Hematopoietic multipotent progenitor cell (in vitro differentiated cells): ENCODE measurements at regions not wholly inside any gene's neighbourhood (a gene's known extent, or its start where the extent isn't known, plus 50 kb on each side); places are given as distances from the start of the nearest gene placed in this dataset.

Experiments used
- DNase-seq, 3 donors: peaks; one replicate each; pipeline ENCODE4 v3.0.0-alpha.2; 2011 to 2015; ENCODE audit warnings: low read depth in 2 of 3, low spot score in 2 of 3

- DNase-seq = no peak
Measured at GRCh38 chr17:77306790-77307478, 166.2 kb downstream of the SEC14L1 start.

DNA sequence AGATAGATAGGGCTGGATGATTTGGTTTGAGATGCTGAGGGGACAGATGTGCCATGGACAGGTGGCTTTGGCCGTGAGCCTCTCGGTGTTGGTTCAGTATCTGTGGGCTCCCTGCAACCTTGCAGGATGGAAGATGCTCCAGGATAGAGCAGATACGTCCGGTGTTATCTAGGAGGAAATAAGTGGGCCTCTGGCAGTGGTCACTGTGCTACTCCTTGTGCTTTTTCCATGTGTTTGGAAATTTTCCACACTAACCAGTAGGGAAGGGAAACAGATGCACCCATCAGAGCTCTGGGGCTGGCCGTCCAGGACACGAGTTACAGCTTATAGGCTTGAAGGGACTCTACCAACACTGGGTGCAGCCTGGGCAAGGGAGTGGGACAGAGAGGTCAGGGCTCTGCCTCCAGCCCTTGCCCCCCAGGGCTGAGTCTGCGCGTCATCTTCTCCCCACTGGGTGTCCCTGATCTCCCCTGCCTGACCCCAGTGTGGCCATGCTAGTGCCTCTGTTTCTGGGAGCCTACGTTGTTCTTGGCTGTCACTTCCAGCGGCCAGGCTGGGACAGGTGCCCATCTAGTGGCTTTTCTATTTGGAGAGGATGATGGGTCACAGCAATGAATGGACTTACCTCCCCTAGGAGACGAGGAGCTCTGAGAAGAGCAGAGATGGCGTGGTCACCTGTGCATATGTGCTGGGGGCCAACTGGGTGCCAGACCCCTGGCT, 166.9 kb downstream of the SEC14L1 start:
- DNase-seq = no peak

GRCh38 chr17:77308861-77309726, 168.3 kb downstream of the SEC14L1 start:
- no peak for DNase-seq

- DNase-seq = no peak
Measured at GRCh38 chr17:77310336-77310735, 169.6 kb downstream of the SEC14L1 start.

GRCh38 chr17:77311371-77311981, 170.7 kb downstream of the SEC14L1 start:
- no peak for DNase-seq

DNA sequence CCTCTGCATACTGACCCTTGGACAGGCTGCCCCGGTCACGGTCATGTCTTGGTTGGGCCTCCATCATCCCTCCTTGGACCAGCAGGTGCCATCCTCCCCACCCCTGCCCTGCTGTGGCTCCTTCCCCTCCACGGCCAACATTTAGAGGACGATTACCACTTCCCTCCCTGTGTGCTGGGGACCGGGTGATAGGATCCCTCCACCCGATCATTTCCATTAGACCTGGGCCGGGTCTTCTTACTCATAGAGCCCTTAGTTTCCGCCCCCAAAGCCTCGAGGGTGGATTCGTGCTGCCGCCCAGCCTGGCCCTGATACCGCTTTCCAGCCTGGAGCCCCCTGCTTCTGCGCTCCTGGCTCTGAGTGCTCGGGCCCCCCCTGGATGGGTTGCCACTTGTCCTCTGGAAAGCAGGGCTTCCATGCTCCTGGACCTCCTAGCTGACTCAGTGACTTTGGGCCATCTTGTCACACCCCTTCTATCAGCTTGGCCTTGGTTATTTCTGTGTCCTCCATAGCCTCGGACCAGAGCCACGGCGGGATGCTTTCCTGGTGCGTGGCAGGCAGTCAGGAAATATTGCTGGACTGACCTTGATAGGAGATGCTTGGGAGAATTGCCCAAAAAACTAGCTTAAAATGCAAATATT, 171.4 kb downstream of the SEC14L1 start:
- DNase-seq = no peak

- DNase-seq = no peak
Measured at GRCh38 chr17:77312786-77313599, 172.2 kb downstream of the SEC14L1 start.

DNA sequence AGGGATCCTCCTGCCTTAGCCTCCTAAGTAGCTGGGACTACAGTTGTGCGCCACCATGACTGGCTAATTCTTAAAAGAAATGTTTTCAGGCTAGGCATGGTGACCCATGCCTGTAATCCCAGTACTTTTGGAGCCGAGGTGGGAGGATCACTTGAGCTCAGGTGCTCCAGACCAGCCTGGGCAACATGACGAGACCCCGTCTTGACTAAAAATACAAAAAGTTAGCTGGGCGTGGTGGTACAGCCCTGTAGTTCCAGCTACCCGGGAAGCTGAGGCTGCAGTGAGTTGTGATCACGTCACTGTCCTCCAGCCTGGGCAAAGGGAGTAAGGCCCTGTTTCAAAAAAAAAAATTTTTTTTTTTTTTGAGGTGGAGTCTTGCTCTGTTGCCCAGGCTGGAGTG, 173.1 kb downstream of the SEC14L1 start:
- no peak for DNase-seq

DNA sequence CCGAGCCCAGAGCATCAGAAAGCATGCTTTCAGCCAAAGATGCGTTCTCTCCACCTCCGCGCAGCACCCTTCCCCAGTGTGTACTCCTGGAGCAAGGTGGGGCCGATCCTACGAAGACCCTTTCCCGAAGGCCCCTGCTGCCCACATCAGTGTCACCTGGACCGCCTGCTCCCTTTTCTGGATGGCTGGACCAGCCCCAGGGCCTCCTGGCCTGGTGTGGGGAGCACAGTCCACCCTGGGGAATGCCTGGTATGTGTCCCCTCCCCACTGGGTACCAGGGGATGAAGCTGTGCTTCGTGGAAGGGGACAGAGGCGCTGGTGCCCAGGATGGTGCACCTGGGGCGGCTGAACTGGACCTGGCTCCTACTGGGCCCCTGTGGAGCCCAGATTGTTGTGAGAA, 173.8 kb downstream of the SEC14L1 start:
- DNase-seq = no peak

DNA sequence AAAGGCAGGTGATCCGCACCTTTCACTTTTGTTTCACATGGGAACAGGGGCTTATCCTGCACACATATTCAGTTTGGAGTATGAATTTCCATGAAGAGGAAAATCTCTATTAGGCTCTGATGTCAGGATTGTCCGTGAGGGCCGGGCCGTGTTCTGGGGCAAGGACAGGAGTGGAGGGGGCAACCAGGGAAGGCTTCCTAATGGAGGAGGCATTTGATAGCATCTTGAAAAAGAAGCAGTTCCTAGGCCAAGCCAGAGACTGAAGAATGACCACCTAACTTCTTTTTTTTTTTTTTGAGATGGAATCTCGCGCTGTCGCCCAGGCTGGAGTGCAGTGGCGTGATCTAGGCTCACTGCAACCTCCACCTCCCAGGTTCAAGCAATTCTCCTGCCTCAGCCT, 174.2 kb downstream of the SEC14L1 start:
- DNase-seq = no peak

DNA sequence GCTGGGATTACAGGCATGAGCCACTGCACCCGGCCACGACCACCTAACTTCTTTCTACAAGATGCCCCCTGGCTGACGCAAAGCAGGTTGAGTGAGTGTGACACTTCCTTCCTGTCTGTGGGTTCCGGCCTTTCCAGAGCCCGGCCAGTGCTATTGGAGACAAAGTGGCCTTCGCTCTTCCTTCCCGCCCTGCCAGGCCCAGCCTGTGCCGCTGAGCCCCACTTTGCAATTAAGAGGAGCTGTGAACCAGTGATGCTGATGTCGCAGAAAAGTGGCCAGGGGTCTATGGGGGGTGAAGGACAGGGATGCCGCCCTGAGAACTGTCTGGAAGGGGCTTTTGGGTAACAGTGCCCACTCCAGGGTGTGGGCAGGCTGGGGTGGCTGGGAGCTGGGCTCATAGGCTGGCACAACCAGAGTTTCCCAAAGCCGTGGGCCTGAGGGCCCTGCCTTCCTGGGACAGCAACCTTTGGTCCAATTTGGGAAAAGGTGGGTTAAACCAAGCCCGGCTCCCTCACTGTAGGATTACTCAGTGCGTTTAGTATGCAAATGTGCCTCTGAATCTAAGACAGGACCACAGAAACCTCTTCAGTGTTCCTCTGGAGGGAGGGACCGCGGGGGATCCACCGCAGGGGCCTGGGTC, 174.9 kb downstream of the SEC14L1 start:
- DNase-seq = no peak

DNA sequence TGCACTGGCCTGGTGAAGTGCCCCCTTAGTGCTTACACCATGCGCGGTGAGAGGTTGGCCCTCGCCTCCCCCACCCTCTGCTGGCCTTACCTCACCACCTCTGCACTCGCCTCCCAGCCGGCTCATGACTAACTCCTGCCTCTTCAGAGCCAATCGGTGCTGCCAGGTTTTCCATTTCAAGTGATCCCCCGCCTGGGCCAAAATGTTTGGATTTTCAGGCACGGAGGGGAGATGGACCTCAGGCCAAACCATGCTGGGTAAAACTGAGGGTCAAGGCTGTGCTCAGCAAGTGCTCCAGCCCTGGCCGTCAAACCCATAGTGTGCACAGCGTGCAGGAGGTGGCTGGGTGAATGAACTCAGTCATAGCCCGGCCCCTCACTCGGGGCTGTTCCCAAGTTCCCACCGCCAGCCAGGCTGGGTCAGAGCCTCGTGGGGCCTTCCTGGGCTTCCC, 175.4 kb downstream of the SEC14L1 start:
- no peak for DNase-seq

DNA sequence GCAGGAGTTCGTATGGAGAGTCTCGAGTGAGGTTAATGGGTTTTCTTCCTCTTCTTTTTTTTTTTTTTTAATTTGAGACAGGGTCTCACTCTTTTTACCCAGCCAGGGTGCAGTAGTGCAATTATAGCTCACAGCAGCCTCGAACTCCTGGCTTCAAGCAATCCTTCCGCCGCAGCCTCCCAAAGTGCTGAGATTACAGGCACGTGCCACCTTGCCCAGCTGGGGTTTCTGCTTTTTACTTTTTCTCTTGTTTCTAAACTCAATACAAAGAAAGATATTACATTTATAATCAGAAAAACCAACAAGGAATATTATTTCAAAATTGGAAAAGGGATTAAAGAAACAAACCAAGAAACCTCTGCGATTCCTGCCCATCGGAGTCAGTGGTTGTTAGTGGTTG, 175.9 kb downstream of the SEC14L1 start:
- DNase-seq = no peak

- DNase-seq = peak in 1 of 3 donors; percentile 38
Measured at GRCh38 chr17:77317091-77317750, 176.5 kb downstream of the SEC14L1 start.

GRCh38 chr17:77318021-77318420, 177.3 kb downstream of the SEC14L1 start:
- no peak for DNase-seq

DNA sequence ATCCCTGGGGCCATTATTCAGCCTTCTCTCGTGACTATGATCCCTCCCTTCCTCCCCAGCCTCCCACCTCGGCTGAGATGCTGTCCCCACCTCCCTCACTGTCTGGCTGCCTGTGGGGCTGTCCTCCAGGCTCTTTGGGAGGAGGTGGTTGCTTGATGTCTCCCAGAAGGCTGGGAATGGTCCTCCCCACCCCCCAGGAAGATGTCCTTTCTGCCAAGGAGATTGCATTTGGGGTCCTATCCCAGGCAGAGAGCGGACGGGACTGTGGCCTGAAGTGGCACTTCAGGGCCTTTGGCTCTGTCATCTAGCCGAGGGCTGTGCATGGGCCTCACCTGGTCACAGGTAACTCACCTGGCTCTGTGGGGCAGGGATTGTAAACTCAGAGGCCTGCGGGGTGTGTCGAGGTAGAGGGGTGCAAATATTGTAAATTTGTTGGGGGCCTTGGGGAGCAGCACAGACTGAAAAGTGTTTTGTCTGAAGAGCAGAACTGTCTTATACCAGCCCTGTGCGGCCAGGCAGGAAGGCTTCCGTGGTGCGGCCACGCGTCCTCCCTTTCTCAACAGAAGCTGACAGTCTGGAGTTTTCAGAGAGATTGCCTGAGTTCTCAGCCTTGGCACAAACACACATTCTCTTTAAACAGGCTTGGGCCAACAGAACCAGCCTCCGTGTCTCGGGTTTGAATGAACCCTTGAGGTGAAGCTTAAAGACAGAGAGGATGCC, 177.9 kb downstream of the SEC14L1 start:
- no peak for DNase-seq

- DNase-seq = peak in 2 of 3 donors; percentile 61 to 75
Measured at GRCh38 chr17:77319211-77320043, 178.7 kb downstream of the SEC14L1 start.
